Neural cell (in vitro differentiated cells): ENCODE measurements at regions not wholly inside any gene's neighbourhood (a gene's known extent, or its start where the extent isn't known, plus 50 kb on each side); places are given as distances from the start of the nearest gene placed in this dataset.

Source experiments
- H2AFZ ChIP-seq: fragments of 200-600, 300-800 bp; sonication (generic), shearing (Covaris generic); 2 replicates; pipeline ENCODE4 v1.6.0; 2014; ENCODE audit warnings: low read depth, mild to moderate bottlenecking, antibody characterized with exemption, low read length, moderate library complexity
- H3F3A ChIP-seq: fragments of 200-600 bp; shearing (Covaris generic); 2 replicates; pipeline ENCODE4 v1.6.1; 2016; ENCODE audit warnings: mild to moderate bottlenecking, moderate library complexity, mixed read lengths, antibody characterized with exemption, low read length; ENCODE audit not compliant: insufficient read depth, poor library complexity, severe bottlenecking
- H3K27ac ChIP-seq: fragments of 200-600, 300-800 bp; sonication (generic), shearing (Covaris generic); 2 replicates; pipeline ENCODE4 v1.5.1; 2014; ENCODE audit warnings: mild to moderate bottlenecking, low read length, moderate library complexity
- H3K27me3 ChIP-seq: fragments of 300-800, 200-600 bp; sonication (generic), shearing (Covaris generic); 2 replicates; pipeline ENCODE4 v1.6.0; 2014; ENCODE audit warnings: mild to moderate bottlenecking, low read depth, low read length, moderate library complexity; ENCODE audit not compliant: insufficient read depth
- H3K36me3 ChIP-seq: fragments of 300-800, 200-600 bp; sonication (generic), shearing (Covaris generic); 2 replicates; pipeline ENCODE4 v1.5.1; 2014; ENCODE audit warnings: mild to moderate bottlenecking, antibody characterized with exemption, low read length, moderate library complexity; ENCODE audit not compliant: insufficient read depth
- H3K4me2 ChIP-seq: fragments of 300-800, 200-600 bp; sonication (generic), shearing (Covaris generic); 2 replicates; pipeline ENCODE4 v1.6.0; 2014; ENCODE audit warnings: mild to moderate bottlenecking, low read length
- H3K4me3 ChIP-seq: fragments of 300-800, 200-600 bp; sonication (generic), shearing (Covaris generic); 2 replicates; pipeline ENCODE4 v1.5.1; 2014; ENCODE audit warnings: mild to moderate bottlenecking, low read length, moderate library complexity
- H3K79me2 ChIP-seq: fragments of 200-600 bp; shearing (Covaris generic); replicated peaks from 2 replicates; pipeline ENCODE4 v1.6.0; 2014; ENCODE audit warnings: mild to moderate bottlenecking, low read length, moderate library complexity; ENCODE audit not compliant: insufficient read depth
- H3K9ac ChIP-seq: fragments of 300-800, 200-600 bp; sonication (generic), shearing (Covaris generic); 2 replicates; pipeline ENCODE4 v1.6.1; 2016; ENCODE audit warnings: mild to moderate bottlenecking, low read length, mixed read lengths
- H3K9me2 ChIP-seq: fragments of 200-600 bp; shearing (Covaris generic); 2 replicates; pipeline ENCODE4 v1.6.1; 2016; ENCODE audit warnings: mild to moderate bottlenecking, low read length, mixed read lengths; ENCODE audit not compliant: insufficient read depth
- H3K9me3 ChIP-seq: fragments of 200-600, 300-800 bp; sonication (generic), shearing (Covaris generic); 2 replicates; pipeline ENCODE4 v1.6.1; 2016; ENCODE audit warnings: mild to moderate bottlenecking, mixed run types, low read length, moderate library complexity, mixed read lengths
- H4K20me1 ChIP-seq: fragments of 200-600 bp; shearing (Covaris generic); 2 replicates; pipeline ENCODE4 v1.6.1; 2016; ENCODE audit warnings: mild to moderate bottlenecking, mixed run types; ENCODE audit not compliant: insufficient read depth
- EP300 ChIP-seq: fragments of 450-650 bp; conservative IDR thresholded peaks from 2 replicates; pipeline ENCODE4 v1.6.1; 2014; ENCODE audit warnings: antibody characterized with exemption, mild to moderate bottlenecking, moderate library complexity; ENCODE audit not compliant: poor library complexity, severe bottlenecking
- EZH2 ChIP-seq: fragments of 200-600, 300-800 bp; shearing (Covaris generic), sonication (generic); IDR thresholded peaks from 2 replicates; pipeline ENCODE4 v1.6.1; 2014; ENCODE audit warnings: antibody characterized with exemption, low read length, borderline replicate concordance, mild to moderate bottlenecking; ENCODE audit not compliant: insufficient read depth, poor library complexity, severe bottlenecking
- MXI1 ChIP-seq: fragments of 450-650 bp; conservative IDR thresholded peaks from 2 replicates; pipeline ENCODE4 v1.6.1; 2014; ENCODE audit warnings: antibody characterized with exemption, mild to moderate bottlenecking; ENCODE audit not compliant: poor library complexity, severe bottlenecking
- SMC3 ChIP-seq: fragments of 450-650 bp; conservative IDR thresholded peaks from 2 replicates; pipeline ENCODE4 v1.6.1; 2014; ENCODE audit warnings: antibody characterized with exemption, mild to moderate bottlenecking, moderate library complexity; ENCODE audit not compliant: poor library complexity
- TAF1 ChIP-seq: IDR thresholded peaks from 2 replicates; pipeline ENCODE4 v1.6.1; 2012; ENCODE audit warnings: low read depth
- TF ChIP-seq, protein P1 (sequence below): fragments of 450-650 bp; IDR thresholded peaks from 2 replicates; pipeline ENCODE4 v1.5.1; 2014; ENCODE audit warnings: antibody characterized with exemption, mild to moderate bottlenecking, moderate library complexity; ENCODE audit not compliant: poor library complexity, severe bottlenecking

DNA sequence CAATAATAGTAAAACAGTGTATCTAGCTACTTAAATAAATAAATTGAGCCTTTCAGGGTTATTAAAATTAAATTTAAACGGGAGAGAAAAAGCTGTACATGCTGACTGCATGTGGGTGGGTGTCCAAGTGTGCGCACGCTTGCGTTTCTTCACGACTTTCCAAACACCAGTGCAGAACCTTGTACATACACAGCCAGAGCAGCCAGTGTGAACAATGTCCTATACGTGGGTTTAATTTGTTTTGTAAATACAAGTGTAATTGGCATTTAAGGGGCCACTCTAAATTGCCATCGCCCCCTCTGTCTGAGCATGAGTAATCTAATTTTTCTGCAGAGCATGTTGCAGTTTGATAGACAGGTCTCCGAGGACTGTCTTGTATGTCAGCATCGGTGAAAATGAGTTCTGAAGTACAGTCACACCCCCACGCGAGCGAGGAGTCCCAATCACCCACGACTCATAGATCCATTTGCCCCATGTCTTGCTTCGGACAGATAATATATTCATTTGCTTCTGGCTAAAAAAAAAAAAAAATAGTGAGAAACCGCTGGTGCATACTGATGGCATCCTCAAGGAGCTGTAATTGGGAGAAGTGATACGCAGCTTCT, 121.8 kb upstream of the ARRDC4 start:
- Histone ChIP-seq H3K9ac (no peak overlapping the region), H3K9me3 (no peaks in the 10 kb centered on the region), H3F3A (no peaks in the 10 kb centered on the region), H3K36me3 (no peaks in the 10 kb centered on the region), H3K27ac (no peak overlapping the region), H3K4me2 (no peak overlapping the region), H3K27me3 (no peaks in the 10 kb centered on the region), H2AFZ (no peak overlapping the region), H3K4me3 (no peak overlapping the region), H3K79me2 (no peaks in the 10 kb centered on the region), H3K9me2 (no peaks in the 10 kb centered on the region), H4K20me1 (no peaks in the 10 kb centered on the region)
- TF ChIP-seq MXI1: no peak

DNA sequence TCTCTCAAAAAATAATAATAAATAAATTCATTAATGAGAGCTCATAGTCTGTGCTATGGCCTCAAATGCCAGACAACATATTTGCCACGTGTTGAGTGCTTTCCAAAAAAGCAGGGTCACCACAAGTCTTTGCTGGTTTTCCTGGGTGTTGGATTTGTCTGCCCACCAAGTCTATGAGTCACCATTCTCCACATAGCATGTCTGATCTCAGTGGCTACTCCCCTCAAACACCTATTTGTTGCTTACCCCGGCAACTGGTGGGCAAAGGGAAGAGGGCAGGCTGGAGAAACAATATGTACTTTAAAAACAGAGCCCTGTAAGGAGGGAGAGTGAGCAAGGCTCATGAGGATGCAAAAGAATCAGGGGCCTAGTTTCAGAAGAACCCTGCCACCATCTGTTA, 120.0 kb upstream of the ARRDC4 start:
- Histone ChIP-seq H2AFZ (no peak overlapping the region), H3K36me3 (no peaks in the 10 kb centered on the region), H3K4me3 (no peak overlapping the region), H3K9me2 (no peaks in the 10 kb centered on the region), H4K20me1 (no peaks in the 10 kb centered on the region), H3K9ac (no peak overlapping the region), H3K9me3 (no peaks in the 10 kb centered on the region), H3K4me2 (no peak overlapping the region), H3K27ac (no peak overlapping the region), H3K79me2 (no peaks in the 10 kb centered on the region), H3F3A (no peaks in the 10 kb centered on the region), H3K27me3 (no peaks in the 10 kb centered on the region)
- TF ChIP-seq EP300: no peak
- TF ChIP-seq, protein P1, sequence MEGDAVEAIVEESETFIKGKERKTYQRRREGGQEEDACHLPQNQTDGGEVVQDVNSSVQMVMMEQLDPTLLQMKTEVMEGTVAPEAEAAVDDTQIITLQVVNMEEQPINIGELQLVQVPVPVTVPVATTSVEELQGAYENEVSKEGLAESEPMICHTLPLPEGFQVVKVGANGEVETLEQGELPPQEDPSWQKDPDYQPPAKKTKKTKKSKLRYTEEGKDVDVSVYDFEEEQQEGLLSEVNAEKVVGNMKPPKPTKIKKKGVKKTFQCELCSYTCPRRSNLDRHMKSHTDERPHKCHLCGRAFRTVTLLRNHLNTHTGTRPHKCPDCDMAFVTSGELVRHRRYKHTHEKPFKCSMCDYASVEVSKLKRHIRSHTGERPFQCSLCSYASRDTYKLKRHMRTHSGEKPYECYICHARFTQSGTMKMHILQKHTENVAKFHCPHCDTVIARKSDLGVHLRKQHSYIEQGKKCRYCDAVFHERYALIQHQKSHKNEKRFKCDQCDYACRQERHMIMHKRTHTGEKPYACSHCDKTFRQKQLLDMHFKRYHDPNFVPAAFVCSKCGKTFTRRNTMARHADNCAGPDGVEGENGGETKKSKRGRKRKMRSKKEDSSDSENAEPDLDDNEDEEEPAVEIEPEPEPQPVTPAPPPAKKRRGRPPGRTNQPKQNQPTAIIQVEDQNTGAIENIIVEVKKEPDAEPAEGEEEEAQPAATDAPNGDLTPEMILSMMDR: no peak
- no peak for TF ChIP-seq TAF1
- TF ChIP-seq SMC3: no peak
- no peak for TF ChIP-seq MXI1

DNA sequence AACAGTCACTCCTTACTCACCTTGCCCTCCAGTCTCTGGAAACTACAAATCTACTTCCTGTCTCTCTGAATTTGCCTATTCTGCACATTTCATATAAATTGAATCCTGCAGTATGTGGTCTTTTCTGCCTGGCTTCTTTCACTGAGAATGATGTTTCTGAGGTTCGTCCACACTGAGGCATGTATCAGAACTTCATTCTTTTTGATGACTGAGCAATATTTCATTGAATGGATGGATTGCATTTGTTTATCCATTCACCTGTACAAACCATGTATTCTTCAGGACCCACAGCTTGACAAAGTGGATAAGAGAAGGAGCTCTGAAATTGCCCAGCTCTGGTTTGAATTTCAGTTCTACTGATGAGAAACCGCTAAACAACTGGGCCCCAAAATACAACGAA, 118.9 kb upstream of the ARRDC4 start:
- Histone ChIP-seq H3K79me2 (no peaks in the 10 kb centered on the region), H3F3A (no peaks in the 10 kb centered on the region), H3K9me2 (no peaks in the 10 kb centered on the region), H2AFZ (no peak overlapping the region), H3K4me2 (no peak overlapping the region), H3K36me3 (no peaks in the 10 kb centered on the region), H3K9ac (no peak overlapping the region), H3K27ac (no peak overlapping the region), H4K20me1 (no peaks in the 10 kb centered on the region), H3K9me3 (no peaks in the 10 kb centered on the region), H3K27me3 (no peaks in the 10 kb centered on the region), H3K4me3 (no peak overlapping the region)
- TF ChIP-seq EZH2: no peak
- no peak for TF ChIP-seq MXI1
- TF ChIP-seq, protein P1: no peak
